ENCODE measurements at regions not wholly inside any gene's neighbourhood (a gene's known extent, or its start where the extent isn't known, plus 50 kb on each side); places are given as distances from the start of the nearest gene placed in this dataset.

- TF ChIP-seq CTCF (IDR thresholded peaks at IDR 0.05) (no peak), POLR2A (IDR thresholded peaks at IDR 0.05) (no peak)
Observed at GRCh38 chr10:83701799-83702198, 437.5 kb upstream of the GHITM start.
